HG03060 (cell line): ENCODE measurements at regions not wholly inside any gene's neighbourhood (a gene's known extent, or its start where the extent isn't known, plus 50 kb on each side); places are given as distances from the start of the nearest gene placed in this dataset.
"Not testable (repeated sequence)": the region's sequence is repeated elsewhere in the genome, so short reads cannot be mapped to it uniquely, and the experiment has no call there.

Experiments
- ATAC-seq: cut with Tn5 transposase; IDR thresholded peaks from one replicate; pipeline ENCODE4 v1.9.1; 2021; ENCODE audit warnings: low read depth, moderate number of reproducible peaks; ENCODE audit not compliant: unreplicated experiment

DNA sequence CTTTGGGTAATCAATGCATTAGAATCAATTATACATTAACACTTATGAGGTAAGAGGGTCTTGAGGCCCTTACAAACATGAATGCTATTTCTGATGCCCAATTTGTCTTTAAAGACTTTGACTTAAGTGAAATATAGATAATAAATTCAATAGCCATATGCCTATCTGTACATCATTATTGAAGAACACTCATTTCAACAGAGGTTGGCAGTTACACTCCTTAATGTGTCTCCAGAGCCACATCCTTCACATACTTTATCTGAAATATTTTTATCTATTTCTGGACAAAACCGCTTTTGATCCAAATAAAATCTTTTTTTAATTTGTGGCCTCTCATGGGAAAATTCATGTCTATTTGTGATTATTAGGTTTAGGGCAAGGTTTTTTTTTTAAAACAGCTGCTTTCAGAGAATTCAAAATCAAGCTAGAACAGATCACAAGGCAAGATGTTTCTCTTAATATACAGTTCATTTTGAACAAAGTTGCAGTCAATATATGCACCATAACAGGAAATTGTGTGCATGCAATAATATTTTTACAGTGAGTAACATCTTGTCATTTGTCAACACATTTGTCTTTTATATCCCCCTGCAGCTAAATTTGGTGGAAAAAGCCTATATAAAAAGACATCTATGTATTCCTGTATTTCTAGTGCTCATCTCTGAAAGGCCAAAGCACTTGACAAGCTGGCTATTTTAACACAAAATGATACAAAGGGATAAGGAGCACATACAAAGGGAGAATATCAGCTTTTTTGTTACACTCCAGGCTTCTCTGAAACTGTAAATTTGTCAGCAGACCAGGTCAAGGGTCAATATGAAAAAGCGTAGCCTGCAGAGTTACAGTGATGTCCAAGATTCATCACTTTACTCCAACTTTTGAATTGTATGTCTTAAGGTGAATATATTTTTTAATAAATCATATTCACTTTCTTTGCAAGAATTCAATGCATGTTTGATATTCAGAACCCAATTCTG lies 146.2 kb upstream of the DPH6 start:
- no peak for ATAC-seq

DNA sequence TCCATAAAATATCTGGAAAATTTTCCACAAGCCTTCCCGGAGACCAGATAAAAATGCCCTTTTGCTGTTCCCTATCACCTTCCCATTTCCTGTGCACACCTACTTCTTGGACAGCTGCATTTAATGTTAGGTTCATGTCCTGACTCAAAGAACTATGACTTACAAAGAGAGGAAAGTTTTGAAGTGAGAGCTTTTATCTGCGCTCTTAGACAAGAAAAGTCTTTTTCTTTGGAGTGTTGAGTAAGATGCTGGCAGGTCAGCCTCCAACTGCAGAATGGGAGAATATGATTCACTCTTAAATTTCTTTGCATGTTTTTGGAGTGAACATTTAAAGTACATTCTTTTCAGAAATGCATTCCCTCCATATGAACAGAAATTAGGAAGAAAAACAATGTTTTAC lies 147.3 kb upstream of the DPH6 start:
- ATAC-seq: no peak

DNA sequence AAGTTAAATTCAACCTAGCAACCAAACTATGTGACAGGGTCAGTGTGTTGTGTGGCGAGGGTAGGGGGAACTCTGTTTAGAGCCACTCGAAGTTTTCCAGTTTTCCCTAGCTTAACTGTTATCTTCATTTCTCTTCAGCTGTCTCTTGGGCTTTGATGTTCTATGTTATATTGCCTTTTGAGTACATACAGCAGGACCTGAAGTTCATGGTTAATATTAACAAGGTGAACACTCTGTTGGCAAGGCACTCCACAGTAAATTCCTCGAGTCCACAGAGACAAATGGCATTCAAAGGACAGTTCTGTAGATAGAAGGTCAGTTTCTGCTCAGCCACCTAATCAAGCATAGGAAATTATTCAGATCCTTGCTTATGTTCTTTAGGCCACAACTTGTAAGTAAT lies 147.9 kb upstream of the DPH6 start:
- ATAC-seq: no peak

DNA sequence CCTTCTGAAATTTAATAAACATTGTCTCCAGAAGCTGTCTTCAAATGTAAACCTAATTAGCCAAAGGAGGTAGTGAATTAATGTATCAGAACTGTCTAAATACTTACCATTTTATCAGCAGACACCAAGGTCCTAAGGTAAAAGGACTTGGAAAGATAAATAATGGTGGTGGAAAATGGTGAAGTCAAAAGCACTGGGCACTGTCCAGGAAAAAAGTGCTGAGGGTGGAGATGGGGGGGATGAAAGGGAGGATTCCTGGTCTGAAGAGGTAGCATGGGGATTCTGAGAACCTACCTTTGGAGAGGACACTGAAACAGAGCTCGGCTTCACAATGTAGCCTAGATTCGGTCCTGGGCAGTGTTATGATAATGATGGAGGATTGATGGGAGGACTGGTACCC lies 149.0 kb upstream of the DPH6 start:
- no peak for ATAC-seq

DNA sequence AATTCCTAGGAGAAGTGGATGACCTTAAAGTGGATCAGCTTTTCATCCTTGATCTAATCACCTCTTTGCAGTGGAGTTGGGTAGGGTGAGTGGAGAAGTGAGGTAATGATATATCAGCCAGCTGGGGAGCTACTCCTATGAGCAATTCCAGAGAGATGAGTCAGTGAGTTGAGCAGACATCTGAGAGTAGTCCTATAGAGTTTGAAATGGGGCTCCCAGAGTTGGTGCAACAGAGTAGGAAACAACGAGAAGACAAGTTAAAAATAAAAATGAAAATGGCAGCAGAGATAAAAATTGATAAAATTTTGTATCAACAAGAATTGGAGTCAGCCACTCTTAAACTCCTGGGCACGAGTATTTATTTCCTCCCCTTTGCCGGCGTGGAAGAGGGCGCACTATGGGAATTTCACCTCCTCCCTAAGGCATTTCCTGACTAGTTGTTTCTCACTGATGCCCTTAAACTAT lies 150.8 kb upstream of the DPH6 start:
- no peak for ATAC-seq

DNA sequence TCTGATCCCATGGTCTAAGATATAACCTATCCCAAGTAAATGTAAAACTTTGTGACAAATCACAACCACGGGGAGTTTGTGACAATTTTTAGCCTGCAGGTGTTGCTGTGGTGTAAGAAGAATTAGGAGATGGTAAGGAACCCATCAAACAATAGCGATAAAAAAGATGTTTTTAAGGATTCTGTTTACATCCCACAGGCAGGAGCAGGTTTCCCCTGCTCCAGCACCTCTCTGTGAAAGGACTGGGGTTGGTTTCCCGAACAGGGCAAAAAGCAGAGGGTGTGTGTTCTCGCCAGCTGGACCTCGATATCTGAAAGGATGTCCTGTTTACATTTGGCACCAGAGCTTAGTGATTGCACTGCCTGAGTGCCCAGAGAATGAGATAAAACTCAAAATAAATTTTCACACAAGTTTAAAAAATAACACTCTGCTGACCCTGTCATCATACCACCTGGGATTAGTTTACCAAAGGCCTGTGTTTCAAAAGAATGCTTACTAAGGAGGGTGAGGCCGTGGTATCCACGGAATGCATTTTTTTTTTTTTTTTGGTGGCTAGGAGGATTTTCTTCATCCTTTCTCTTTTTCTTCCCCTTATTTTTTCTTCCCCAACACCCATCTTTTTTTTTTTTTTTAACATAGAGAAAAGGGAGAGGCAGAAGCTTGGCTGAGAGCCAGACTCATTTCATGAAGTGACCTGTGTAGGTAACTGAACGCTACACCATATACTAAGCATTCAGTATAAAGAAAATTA lies 151.8 kb upstream of the DPH6 start:
- no peak for ATAC-seq

DNA sequence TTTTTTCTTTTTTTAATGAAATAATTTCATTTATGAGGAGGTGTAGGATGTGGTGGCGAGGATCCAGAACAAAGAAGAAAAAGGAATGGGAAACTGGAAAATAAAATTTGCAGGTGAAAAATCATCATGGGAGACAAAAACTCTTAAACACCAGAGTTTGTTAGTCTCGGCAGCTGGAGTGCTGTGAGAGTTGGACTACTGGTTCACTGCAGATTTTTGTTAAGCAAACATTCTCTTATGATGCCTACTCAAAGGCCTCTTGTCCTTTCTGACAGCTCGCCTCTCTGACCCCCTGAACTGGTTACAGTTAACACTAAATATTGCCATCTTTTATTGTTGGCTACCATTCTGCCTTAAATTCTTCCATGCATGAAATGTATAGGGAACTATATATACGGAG lies 152.4 kb upstream of the DPH6 start:
- no peak for ATAC-seq

DNA sequence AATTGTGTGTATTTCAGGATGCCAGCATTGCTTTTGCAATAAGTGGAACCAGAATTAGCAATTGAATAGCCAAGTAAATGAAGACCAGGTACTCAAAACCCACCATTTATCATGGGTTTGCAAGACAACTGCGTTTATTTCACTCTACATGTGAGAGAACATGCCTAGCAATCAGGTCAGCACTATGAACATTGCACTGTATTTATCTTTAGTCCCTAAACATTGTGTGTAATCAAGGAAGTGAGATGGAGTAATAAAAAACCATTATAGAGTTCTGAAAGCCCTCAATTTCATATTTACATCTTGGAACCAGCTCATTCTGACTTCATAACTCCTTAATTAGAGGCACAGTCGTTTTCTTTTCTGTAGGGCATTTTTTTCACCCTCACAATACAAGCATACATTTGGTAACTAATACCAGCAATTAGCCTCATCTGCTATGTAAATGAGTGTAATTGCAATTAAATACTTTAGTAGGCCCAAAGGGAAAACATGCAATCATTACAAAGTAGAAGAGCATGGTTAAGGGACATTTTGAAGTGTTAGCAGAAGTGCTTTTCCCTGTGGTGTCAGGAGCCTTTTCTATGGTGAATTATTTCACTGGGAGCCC lies 153.1 kb upstream of the DPH6 start:
- no peak for ATAC-seq

DNA sequence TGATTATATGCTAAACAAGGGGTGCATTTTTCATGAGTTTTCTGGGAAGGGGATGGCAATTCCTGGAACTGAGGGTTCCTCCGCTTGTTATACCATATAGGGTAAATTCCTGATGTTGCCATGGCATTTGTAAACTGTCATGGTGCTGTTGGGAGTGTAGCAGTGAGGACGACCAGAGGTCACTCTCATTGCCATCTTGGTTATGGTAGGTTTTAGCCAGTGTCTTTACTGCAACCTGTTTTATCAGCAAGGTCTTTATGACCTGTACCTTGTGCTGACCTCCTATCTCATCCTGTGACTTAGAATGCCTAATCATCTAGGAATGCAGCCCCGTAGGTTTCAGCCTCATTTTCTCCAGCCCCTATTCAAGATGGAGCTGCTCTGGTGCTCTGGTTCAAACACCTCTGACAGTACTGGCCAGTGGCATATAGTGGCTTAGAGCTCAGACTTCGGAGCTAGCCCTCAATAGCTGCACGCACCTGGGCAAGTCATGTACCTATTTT lies 154.2 kb upstream of the DPH6 start:
- not testable (repeated sequence) for ATAC-seq

DNA sequence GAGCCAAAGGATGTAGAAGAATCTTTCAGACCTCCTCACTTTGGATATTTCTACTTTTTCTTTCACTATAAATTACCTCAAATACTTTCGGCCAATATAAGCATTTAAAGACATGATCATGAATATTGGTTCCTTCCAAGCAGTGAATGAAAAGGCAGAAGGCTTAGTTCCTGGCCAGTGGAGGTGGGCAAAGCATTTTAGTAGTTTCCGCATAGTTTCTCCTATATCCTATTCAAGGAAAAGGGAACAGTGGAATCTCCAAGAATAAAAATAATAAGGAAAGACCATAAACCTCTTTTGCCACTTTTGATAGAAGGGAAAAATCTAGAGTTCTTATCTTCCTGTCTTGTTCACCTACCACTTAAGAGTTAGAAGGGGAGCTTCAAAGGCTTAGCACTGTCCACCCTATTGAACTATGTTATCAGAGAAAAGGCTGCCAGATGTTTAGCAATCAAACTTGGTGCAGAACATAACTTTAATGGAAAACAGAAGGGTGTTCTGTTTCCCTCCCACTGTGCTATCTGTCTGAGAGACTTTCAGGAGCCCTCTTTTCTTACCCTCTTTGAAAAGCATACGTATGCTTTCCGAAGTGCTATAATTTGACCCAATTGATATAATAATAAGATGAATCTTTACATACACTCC lies 155.6 kb upstream of the DPH6 start:
- ATAC-seq: no peak

DNA sequence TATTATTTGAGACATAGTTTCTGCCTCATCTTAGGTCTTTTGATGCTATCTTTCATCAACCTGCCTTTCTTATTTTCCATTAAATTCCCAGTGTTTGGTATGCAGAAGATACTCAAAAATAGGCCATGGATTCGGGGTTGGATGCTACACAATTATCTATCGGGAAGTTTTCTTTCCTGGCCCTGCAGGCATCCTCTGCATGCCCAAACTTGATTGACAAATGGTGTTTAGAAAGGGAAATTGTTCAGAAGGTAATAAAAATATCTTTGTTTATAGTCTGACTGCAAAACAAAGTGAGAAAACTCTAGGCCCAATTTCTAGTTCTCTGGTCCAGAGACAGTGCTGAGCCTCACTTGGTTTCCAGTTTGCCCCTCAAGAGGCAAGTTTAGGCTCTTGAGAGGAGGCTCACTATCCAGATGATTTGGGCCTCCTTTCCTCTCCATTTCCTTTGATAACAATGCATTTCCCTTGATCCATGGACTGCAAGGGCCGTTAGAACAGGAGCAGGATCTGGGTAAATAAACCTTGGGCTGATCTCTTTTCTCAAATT lies 157.1 kb upstream of the DPH6 start:
- no peak for ATAC-seq

DNA sequence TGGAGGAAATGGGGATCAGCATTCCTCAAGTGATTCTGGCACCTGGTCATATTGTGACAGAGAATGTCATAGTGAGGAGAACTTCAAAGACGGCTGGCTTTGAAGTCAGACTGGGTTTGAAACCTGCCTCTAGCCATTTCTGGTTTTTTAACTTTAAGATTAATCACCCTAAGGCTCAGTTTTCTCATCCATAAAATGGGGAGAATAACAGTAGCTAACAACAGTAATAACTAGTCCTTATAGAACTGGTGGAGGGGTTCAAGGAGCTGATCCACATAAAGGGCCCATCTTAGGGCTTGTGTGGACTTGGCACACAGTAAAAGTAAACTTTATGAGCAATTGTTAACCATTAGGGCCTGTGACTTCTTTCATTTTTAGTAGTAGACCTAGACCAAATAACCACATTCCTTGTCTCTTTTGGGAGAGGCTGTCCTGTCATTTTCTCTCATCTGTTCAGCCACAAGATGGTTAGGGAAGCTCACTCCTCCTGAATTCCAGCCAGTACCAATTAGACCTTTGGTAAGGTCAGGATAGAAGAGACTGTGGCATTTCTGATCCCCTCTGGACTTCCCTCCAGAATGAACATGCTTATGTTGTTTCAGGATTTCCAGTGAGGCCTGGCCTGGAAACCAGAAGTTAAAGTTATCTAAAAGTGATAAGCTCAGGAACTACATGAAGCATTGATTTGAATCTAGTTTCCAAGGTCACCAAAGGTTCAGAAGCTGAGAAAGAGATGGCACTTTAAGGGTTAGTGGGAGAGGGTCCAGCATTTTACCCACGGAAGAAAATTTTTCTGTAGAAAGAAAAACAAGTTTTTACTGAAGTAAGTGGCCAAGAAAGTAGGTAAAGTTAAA lies 159.3 kb upstream of the DPH6 start:
- no peak for ATAC-seq

DNA sequence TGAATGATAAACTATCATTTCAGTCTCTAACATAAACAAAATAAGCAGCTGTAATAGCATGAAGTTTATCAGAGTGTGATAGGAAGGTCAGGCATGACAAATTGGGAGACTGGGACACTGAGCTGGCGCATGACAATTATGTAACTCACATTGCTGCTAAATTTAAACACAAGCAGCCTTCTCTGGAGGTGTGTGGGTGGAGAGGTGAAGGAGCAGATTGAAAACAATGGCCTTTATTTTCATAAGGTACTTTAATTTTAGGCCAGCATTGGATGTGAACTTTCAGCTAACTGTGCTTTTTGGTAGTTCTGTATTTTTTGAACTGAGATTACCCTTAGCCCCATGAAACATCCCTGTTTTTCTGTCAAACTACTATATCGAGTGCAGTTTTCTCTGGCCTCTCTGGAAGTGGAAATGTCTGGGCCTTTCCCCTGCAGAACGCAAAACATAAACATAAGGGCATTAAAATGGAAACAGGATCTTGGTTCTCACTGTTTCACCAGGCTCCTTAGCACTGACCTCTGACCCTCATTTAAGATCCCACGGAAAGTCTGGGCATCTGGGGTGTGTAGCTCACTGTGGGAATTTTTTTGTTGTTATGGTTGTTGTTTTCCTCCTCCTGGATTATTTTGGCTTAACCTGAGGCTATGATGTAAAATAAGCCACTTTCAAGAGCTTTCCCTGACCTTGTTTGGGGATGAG lies 160.1 kb upstream of the DPH6 start:
- no peak for ATAC-seq

DNA sequence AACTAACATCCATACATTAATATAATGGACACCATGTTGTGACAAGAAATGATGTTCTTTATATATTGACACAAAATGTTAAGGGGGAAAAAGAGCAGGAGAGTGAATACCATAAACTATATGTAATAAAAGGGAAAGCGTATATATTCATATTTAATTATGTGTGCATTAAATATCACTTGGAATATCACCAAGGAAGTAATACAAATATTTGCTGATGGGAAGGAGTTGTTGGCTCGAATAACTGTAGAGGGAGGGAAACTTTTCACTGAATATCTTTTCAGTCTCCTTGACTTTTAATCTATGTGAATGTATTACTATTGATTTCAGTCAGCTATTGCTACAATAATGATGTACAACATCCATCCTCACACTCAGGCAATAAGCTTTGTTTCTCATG lies 167.0 kb upstream of the DPH6 start:
- no peak for ATAC-seq

DNA sequence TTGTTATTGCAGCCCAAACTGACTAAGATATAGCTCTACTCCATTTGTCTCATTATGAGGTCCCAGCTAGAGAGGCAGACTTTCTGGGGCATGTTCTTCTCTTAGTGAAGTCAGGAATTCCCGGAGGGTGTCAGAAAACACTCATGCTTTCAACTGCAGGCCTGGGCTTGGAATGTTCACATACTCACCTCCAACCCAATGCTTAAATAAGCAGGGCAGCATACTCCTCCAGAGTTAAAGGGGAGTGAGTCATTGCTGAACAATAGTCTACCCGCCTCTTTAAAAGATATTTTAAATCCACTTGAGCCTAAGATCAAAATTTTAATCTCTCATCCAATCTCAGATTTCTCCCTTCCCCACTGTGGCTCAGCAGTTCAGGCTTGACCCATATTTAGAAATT lies 167.8 kb upstream of the DPH6 start:
- ATAC-seq: no peak

DNA sequence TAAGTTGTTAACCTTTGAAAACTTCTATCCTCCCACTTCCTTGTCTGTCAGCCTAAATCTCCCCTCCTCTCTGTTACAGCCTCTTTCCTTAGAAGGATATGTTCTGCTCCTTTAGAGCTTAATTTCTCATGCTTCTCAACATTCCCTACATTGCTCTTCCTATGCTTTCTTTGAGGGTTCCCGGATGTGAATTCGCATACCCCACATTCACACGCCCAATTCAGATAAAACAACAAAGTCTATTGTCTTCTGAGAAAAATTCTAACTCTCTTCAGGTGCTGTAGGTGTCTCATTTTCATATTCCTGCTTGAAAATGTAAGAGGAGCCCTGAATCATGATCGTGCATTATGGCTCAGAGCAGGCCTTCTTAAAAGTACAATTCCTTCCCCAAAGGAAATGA lies 171.8 kb upstream of the DPH6 start:
- no peak for ATAC-seq

DNA sequence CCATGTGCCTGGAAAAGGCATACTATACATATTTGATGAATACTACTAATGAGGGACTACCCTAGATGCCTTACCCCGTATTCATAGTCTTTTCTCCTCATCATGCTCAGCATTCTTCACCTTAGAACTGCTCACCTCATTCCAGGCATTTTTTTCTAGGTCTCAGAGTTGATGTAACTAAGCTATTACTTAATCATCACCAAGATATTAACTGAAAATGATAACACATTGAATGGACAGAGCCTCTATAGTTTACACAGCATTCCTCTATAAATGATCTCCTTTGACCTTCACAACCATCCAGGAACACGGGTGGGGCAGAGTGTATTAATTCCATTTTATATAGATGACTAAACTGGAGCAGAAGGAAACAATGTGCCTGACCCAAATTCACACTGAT lies 174.1 kb upstream of the DPH6 start:
- no peak for ATAC-seq

DNA sequence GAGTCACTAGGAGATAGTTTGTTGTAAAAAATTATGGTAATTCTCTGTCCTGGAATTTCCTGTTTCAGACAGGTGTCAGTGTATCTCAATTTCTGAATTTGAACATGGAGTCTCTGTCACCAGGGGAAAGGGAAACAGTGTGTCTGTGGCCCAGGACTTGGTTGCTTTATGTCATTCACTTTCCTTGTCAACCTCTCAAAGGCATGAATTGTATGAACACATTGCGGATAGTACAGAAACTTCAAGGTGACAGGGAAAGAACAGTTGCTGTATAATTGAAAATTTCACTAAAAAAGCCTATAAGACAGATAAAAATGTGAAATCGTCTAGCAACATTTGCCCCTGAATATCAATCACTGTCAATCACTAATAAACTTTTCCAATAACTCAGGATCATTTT lies 175.0 kb upstream of the DPH6 start:
- no peak for ATAC-seq

DNA sequence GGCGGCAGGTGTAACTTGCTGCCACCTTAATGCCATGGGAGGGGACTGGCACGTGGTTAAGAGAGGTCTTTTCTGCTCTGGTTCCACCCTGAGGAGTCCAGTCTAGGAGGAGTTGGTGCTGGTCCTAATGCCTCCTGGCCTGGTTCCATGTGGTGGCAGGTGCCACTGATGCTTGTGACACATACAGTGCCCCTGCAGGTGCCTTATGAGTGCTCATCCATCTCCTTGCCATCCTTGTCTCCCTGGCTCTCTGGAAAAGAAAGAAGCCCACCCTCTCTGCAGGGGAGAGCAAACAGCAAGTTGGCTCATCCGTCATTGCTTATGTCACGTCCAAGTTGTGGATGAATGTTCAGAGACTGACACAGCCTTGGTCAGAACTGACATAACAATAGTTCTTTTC lies 175.8 kb upstream of the DPH6 start:
- ATAC-seq: no peak
